NCI-H345 treated with DMSO at 0.1 percent for 48 hours (cell line): ENCODE measurements at regions not wholly inside any gene's neighbourhood (a gene's known extent, or its start where the extent isn't known, plus 50 kb on each side); places are given as distances from the start of the nearest gene placed in this dataset.
"Not testable (repeated sequence)": the region's sequence is repeated elsewhere in the genome, so short reads cannot be mapped to it uniquely, and the experiment has no call there.

Experiments
- DNase-seq: peaks from one replicate; lab custom pipeline; 2025; ENCODE audit not compliant: unreplicated experiment; lab: John Stamatoyannopoulos, UW

DNA sequence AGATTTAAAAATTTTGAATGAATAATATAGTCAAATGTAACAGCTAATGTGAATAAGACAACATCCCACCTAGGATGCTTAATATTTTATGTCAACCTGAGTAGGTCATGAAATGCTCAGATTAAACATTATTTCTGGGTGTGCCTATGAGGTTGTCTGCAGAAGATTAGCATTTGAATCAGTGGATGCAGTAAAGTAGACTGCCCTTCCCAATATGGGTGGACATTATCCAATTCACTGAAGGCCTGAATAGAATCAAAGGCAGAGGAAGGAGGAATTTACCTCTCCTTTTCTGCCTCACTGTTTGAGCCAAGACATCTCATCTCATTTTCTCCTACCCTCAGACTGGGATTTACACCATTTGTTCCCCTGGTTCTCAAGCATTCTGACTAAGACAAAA lies 1582.3 kb downstream of the EFNA5 start:
- DNase-seq, result no peak

DNA sequence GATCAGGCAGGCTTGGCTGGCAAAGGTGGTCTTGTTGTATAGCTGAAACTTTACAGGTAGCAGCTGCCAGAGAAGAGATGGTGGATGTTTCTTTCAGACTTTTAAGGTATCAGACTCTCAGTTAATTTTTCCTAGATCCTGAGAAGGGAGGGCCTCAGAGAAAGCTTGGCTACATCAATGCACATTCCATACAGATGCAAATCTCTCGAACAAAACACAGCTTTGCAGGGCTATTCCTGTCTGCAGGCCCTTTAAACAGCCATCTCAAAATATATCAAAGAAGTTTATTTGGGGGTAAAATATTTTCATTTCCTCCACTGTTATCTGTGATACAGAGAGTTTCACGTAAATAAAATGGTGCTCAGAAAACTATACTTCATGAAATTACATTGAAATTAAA lies 1584.4 kb downstream of the EFNA5 start:
- DNase-seq, result no peak

DNA sequence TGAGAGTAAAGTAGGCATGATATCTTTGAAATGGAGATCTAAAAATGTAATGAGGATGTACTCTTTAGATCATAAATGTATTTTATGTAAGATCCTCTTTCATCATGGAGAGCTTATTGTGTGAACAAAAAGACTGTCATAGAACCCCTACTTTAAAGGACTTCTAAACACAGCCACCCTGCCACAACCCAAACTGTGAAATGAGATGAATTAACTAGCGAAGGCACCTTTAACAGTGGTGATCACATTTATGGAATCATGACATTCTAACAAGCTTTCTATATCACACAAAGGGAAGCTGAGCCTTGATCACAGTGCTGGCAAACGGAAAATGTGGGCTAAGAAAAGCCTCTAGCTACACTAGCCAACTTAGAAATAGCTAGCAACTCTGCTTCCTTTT lies 1585.2 kb downstream of the EFNA5 start:
- no peak for DNase-seq

DNA sequence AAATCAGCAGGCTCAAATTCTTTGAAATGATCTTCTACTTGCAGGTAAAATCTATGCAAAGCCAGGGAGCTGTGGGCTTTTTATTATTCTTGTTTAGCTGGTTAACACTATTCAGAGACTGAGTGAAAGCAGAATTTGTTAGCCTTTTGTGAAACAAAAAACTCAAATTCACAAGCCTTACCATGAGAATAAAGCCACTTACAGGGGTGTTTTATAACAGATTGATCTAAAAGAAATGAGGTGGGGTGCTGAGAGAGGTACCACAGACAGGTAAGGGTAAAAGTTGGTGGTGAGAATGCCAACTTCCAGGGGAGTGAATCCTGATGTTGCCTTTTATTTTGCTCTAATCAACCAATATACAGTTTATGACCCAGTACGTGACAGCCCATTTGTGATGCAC lies 1585.6 kb downstream of the EFNA5 start:
- no peak for DNase-seq

DNA sequence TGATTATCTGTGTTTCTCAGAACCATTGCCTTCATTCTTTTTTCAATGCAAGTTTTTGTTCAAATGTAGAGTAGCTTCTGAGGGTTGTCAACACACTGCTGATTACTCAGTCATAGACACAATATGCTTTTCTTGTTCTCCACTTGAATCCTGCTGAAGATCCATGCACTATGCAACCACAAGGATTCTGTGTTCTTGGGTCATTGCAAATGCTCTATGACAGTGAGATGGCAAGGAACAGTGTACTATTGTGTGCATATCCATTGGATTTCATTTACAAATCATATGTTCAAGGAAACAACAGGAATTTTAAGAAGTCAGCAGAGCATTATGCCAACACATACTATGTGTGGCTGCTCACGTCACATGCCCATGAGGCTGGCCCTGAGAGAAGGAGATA lies 1590.2 kb downstream of the EFNA5 start:
- no peak for DNase-seq

DNA sequence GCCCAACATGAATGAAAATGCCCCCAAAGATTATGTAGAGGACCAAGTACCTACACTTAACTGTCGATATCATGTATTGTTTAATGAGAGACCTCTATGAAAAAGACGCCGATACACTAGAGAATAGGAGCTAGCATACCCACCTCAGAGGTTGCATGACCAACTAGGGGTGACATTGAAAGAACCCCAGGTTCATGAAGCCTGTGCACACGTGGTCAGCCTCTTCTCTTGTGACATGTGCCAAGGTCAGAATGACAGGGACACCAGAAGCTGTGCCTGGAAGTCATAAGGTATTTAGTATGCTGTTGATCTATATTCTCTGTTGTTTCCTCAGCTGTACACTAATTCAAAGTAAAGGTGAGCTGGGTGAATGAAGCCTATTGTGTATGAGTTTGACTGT lies 1594.1 kb downstream of the EFNA5 start:
- DNase-seq, result no peak

DNA sequence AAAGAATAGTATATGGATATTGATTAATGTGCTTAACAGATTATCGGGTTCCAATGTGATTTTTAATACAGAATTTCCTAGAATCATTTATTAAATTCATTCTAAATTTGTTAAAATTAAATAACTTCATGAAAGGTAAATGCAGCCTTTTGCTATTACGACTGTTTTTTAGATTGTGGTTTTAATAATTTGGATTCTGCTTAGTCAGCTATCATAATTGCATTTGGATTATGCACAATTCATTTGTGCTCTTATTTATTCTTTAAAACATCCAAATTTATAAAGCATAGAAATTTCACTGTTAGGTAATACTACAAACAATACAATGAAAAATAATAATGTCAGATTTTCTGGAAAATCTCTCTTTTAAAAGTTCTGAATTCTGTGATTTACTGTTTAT lies 1598.5 kb downstream of the EFNA5 start:
- DNase-seq, result no peak

DNA sequence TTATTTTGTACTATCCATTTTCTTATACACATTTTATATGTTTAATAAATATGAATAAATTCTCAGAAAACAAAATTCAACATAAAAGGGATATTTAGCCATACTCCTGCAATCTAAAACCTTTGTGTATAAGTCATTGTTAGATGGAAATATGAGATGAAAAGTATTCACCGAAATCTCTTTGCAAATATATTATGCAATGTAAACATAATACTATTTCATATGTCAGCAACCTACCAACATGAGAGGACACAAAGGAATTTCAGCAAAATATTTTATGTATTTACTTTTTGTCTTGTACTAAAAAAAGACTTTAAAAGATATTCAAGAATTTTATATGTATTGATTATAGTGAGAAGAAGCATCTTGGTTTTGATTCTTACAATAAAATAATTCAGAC lies 1623.4 kb downstream of the EFNA5 start:
- no peak for DNase-seq

DNA sequence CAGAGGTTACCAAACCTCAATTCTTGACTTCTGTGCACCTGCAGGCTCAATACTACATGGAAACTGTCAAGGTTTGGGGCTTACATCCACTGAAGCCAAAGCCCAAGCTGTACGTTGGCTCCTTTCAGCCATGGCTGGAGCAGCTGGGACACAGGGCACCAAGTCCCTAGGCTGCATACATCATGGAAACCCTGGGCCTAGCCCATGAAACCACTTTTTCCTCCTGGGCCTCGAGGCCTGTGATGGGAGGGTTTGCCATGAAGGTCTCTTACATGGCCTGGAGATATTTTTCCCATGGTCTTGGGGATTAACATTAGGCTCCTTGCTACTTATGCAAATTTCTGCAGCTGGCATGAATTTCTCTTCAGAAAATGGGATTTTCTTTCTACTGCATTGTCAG lies 1638.7 kb downstream of the EFNA5 start:
- not testable (repeated sequence) for DNase-seq

DNA sequence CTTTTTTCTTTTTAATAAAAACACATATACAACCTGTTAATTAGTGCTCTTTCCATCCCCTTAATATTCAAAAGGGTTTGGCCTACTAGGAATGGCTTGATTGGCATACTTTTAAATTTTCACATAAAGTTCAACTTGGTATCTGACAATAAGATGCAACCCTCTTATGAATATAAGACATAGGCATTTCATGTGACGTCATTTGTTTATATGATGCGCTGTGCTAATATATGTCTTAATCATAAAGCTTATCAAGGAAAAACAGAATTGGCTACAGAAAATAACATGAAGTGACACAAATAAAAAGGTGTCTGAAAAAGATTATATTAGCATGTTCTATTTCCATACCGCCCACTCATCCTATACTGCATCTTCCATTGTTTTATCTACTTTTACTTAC lies 1642.4 kb downstream of the EFNA5 start:
- DNase-seq, result no peak

DNA sequence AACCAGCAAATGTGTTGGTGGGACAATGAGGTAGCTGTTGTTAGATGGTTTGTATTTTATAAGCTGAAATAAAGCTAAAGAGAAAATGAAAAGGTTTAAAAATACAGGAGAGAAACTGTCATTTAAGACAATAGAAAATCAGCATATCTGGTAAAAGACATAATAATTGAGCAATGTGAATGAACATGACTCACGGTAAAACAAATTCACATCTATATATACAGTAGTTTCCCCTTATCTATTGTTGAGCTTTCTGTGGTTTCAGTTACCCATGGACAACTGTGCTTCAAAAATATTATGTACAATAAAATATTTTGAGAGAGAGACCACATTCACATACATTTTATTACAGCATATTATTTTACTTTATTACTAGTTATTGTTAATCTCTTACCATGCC lies 1649.8 kb downstream of the EFNA5 start:
- DNase-seq, result no peak

DNA sequence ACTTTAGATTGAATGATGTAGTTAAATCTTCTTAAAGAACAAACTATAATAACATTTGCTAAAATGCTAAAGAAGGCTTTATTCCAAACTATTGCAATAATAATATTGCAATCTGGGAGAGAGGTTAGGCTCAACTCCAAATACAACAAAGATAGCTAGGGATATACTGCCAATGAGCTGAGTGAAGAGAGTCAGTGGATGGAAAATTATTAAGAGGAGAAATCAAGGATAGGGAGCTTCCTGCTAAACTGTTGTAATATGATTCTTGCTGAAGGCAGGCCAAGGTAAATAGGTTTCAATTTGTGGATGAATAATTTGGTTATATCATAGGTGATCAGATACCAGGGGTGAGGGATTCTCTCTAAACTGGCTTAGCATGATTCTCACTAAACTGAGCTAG lies 1651.5 kb downstream of the EFNA5 start:
- DNase-seq, result no peak

DNA sequence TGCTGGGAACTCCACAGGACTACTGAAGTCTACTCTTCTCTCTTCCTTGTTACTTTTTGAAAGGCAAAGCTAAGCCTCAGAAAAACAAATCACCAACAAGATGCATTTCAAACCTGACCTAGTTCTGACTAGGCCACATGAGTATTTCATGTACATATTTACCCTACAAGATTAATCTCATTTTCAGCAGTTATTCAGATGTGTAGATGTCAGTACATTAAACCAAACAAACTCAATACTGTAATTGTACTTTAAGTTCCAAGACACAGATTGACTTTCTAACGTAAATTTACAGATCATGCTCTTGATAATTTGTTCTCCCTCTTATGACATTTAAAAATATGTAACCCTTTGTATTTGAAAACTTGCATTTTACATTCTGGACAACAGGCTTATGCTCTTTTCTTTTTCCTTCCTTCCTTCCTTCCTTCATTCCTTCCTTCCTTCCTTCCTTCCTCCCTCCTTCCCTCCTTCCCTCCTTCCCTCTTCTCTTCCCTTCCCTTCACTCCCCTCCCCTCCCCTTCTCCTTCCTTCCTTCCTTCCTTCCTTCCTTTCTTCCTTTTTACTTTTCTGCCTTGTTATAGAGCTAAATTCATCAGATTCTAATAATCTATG lies 1653.4 kb downstream of the EFNA5 start:
- DNase-seq, result no peak

DNA sequence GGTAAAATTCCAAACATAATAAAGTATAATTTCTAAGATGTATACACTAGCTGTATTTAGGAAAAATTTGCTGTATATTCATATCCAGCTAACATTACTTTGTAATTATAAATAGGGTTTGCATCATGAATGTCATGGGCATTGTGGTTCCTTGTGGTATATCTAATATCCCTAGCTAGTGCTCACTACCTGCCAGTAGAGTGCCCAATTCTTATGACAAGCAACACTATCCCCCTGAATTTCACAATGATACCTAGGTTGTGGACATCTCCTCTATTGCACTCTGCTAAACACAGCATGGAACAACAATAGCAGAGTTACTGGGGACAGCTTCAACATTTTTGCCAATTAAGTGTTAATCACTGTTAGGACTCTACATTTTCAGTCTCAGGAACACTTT lies 1656.5 kb downstream of the EFNA5 start:
- DNase-seq, result no peak

DNA sequence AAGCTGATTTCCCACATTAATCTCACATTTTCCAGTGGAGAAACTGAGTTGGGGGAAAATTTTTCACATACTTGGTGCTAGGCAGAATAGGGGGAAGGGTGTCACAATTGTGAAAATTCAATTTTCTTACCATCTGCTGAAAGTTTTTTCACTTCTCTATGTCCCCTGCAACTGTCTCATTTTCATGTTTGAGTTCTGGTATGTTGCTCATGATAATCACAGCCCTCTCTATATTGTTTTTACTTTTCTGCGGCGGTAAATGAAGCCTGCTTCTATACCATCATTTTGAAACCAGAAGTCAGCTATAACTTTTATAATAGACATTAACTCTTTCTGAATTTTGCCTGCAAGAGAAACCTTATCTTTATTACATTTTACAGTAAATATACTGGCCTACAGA lies 1664.5 kb downstream of the EFNA5 start:
- no peak for DNase-seq

DNA sequence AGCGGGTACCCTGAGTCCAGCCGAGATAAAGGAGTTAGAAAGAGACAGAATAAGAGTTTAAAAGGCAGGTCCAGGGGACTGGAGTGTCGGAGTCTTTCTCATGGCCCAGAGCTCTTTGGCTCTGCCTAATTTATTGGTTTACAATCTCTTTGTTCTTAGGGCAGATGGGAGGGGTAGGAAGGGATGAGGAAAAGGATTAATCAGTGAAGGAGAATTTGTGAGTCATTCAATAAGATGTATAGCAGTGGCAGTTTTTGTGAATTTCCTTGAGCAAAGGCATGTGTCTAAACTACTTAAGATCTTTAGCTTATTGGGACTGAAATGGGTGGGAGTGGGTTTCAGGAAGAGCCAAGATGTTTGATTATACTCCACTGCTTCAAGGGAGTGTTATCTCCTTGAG lies 1671.7 kb downstream of the EFNA5 start:
- DNase-seq, result not testable (repeated sequence)

DNA sequence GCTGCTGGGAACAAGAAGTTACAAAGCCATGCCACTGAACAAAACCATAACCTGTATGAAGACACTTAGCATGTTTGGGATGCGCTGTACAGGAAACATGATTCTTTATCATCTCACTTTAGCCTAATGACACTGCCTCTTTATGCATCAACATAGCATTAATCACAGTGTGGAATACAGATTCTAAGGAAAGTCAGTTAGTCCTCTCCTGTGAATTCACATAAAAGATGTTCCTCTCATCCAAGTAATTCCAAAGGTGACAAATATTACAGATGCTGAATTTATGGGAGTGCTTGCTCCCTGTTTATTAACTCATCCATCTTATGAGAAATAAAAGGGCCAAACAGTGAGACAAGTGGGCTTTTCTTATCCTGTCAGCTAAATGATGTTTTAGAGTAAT lies 1677.7 kb downstream of the EFNA5 start:
- no peak for DNase-seq

DNA sequence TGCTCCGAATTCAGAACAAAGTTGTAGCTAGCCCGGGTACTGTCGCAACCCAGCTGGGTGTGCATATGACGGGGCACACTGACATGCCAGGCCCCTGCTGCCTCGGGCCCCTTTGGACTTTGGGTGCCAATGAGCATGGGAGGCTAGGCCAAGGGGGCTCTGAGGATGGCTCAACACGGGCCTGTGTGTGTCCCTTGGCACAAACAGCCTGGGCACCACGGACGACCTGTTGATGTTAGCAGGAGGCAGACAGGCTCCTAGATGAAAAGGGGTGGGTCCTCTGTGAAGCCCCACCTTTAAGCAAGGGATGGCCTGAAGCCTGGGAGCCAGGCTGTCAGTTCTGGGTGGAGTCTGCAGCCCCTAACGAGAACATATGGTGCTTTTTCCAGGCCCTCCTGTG lies 1688.2 kb downstream of the EFNA5 start:
- DNase-seq, result no peak

DNA sequence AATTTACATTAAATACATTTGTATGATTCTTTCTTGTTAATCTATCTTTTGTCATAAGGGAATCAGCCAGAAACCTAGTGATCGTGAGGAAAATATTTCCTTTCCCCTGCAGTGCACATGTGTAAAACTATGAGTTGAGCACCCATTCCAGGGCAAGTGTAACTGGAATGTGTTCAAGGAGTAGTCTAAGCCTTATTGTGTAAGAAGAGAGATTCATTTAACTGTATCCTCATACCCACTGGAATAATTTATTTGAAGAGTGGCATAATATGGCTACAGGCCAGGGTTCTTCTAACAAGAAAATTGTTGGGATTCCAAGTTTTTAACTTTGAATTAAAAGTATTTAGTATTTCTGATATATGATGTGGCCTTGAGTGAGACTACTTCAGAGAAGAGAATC lies 1692.7 kb downstream of the EFNA5 start:
- DNase-seq, result no peak

DNA sequence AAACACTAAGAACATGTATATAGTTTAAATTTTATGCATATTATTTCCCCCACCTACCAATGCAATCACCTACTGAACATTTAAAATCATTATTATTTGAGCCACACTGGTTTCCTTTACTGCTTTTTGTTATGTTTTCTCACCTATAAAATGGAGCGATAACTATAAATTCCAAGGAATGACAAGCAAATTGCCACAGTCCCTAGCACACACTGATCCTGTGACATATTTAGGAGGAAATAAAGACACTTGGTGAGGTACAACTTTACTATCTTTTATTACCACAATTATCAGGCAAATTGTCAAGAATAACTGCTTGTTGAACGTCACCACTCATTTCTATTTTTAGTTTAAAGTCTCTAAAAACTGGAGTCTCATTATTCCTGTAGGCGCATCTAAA lies 1693.6 kb downstream of the EFNA5 start:
- no peak for DNase-seq

DNA sequence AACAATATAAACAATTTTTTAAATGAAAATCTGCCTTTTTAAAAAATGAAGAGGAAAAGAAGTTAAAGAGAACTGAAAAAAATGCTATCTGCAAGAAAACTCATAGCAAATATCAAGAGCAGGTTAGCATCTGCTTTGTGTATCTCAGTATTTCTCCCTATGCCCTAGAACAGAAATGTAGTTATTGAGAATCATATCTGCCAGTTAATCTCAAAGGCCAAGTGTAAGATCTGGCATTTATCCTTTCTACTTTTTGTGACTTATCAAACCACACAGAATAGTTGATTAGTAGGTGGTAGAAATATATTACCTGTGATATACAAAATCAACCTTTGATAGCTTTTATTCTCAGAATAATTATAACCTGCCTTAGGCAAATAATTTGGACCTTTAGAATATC lies 1699.8 kb downstream of the EFNA5 start:
- no peak for DNase-seq

DNA sequence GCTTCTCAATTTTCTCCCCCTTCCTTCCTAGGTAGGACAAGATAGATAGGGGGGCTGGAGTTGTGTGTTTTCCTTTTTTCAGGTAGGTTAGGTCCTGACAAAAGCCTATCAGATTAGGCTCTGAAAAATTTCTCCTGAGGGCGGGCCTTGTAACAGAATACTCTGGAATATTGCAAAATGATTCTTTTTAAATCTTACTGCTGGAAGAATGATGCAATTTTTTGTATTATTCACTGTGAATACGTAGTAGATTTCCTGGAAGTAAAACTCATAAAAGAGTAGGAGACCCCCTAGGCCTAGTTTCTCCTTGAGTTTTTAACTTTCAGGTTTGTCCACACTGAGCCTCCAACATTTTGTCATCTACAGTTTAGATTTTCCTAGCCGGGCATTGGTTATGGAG lies 1701.8 kb downstream of the EFNA5 start:
- no peak for DNase-seq

DNA sequence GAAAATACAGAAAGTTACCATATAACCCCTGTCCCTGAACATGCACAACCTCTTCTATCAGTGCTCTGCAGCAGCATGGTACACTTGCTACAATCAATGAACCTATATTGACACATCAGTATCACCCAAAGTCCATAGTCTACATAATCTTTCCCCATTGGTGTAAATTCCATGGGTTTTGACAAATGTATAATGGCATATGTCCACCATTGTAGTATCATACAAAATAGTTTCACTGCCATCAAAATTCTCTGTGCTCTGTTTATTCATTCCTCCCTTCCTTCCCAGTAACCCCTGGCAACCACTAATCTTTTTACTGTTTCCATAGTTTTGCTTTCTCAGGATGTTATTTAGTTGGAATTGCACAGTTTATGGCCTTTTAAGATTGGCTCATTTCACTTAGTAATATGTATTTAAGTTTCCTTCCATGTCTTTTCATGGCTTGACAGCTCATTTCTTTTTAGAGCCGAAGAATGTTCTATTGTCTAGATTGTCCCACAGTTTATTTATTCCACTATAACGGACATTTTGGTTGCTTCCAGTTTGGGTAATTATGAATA lies 1707.0 kb downstream of the EFNA5 start:
- DNase-seq, result no peak
